Lower leg skin (tissue), 3 donors: ENCODE measurements at regions not wholly inside any gene's neighbourhood (a gene's known extent, or its start where the extent isn't known, plus 50 kb on each side); places are given as distances from the start of the nearest gene placed in this dataset.

Experiments used
- CTCF ChIP-seq, 3 donors: fragments of 450-650 bp; IDR thresholded peaks; one replicate each; pipeline ENCODE4 v1.5.1; 2016; ENCODE audit warnings: antibody characterized with exemption in 3 of 3, mild to moderate bottlenecking in 3 of 3, moderate library complexity in 2 of 3
- POLR2A ChIP-seq, 2 donors: fragments of 450-650 bp; IDR thresholded peaks; one replicate each; pipeline ENCODE4 v1.6.1; 2016 to 2017; ENCODE audit warnings: antibody characterized with exemption in 2 of 2, mild to moderate bottlenecking in 1 of 2, moderate library complexity in 1 of 2

GRCh38 chr5:71946343-71947030 lies 160.8 kb upstream of the MAP1B start:
- TF ChIP-seq POLR2A (IDR thresholded peaks at IDR 0.05) (no peak), CTCF (IDR thresholded peaks at IDR 0.05) (no peak)
